ENCODE measurements at regions not wholly inside any gene's neighbourhood (a gene's known extent, or its start where the extent isn't known, plus 50 kb on each side); places are given as distances from the start of the nearest gene placed in this dataset.

- TF ChIP-seq EZH2 (IDR thresholded peaks at IDR 0.05; ENCODE audit: borderline replicate concordance) (no peak), CTCF (IDR thresholded peaks at IDR 0.05; ENCODE audit: poor library complexity) (no peak)
Measured at GRCh38 chr15:29472901-29473445, 203.4 kb upstream of the NSMCE3 start.
